ENCODE measurements at regions not wholly inside any gene's neighbourhood (a gene's known extent, or its start where the extent isn't known, plus 50 kb on each side); places are given as distances from the start of the nearest gene placed in this dataset.

- Histone ChIP-seq H3K36me3 (ENCODE audit: low read depth) (no peaks in the 10 kb centered on the region), H3K4me2 (no peak overlapping the region), H3K9me3 (ENCODE audit: insufficient read depth, low read depth) (no peaks in the 10 kb centered on the region), H3K27ac (no peak overlapping the region), H3K4me1 (replicated peaks; ENCODE audit: insufficient read depth) (no peaks in the 10 kb centered on the region), H2AFZ (no peak overlapping the region), H3K9me2 (ENCODE audit: insufficient read depth) (no peaks in the 10 kb centered on the region), H4K20me1 (ENCODE audit: insufficient read depth) (no peaks in the 10 kb centered on the region), H3F3A (ENCODE audit: insufficient read depth, low read depth) (no peaks in the 10 kb centered on the region), H3K27me3 (ENCODE audit: insufficient read depth, low read depth) (no peaks in the 10 kb centered on the region), H3K79me2 (ENCODE audit: low read depth) (no peaks in the 10 kb centered on the region), H3K4me3 (no peak overlapping the region)
- ChIA-PET CTCF (no interaction called here), POLR2A (ENCODE audit: unreplicated experiment) (no interaction called here)
- intact Hi-C loops (cut with micrococcal nuclease; ENCODE audit: unreplicated experiment) = loop anchor here (1.0 kb wide), 1 partner anchor 20 kb away; no protein-coding TSS in a partner anchor
- DNase-seq = no peak
- TF ChIP-seq EZH2 (IDR thresholded peaks at IDR 0.05; ENCODE audit: low read depth) (no peak), CTCF (conservative IDR thresholded peaks at IDR 0.05) (no peak)
- BruUV-seq (replicated peaks) = no TSS peak
Observed at GRCh38 chr2:192412394-192412793, 217.7 kb upstream of the TMEFF2 start.

GRCh38 chr2:192411755-192412154 is 217.0 kb upstream of the TMEFF2 start:
- Histone ChIP-seq H3K79me2 (ENCODE audit: low read depth) (no peaks in the 10 kb centered on the region), H3K27ac (no peak overlapping the region), H4K20me1 (ENCODE audit: insufficient read depth) (no peaks in the 10 kb centered on the region), H3K9me3 (ENCODE audit: insufficient read depth, low read depth) (no peaks in the 10 kb centered on the region), H3K36me3 (ENCODE audit: low read depth) (no peaks in the 10 kb centered on the region), H3K27me3 (ENCODE audit: insufficient read depth, low read depth) (no peaks in the 10 kb centered on the region), H3K4me2 (no peak overlapping the region), H3K4me1 (replicated peaks; ENCODE audit: insufficient read depth) (no peaks in the 10 kb centered on the region), H2AFZ (no peak overlapping the region), H3K4me3 (no peak overlapping the region), H3K9me2 (ENCODE audit: insufficient read depth) (no peaks in the 10 kb centered on the region), H3F3A (ENCODE audit: insufficient read depth, low read depth) (no peaks in the 10 kb centered on the region)
- intact Hi-C loops (cut with micrococcal nuclease; ENCODE audit: unreplicated experiment) = loop anchor here (1.0 kb wide), 1 partner anchor 19 kb away; no protein-coding TSS in a partner anchor
- no peak for DNase-seq
- CTCF ChIA-PET = no interaction called here
- no TSS peak for BruUV-seq (replicated peaks)
- POLR2A ChIA-PET (ENCODE audit: unreplicated experiment) = no interaction called here
- TF ChIP-seq CTCF (conservative IDR thresholded peaks at IDR 0.05) = no peak
- no peak for TF ChIP-seq EZH2 (IDR thresholded peaks at IDR 0.05; ENCODE audit: low read depth)

GRCh38 chr2:192410319-192410718 is 215.6 kb upstream of the TMEFF2 start:
- ChIA-PET CTCF (no interaction called here), POLR2A (ENCODE audit: unreplicated experiment) (no interaction called here)
- H3K9me2 ChIP-seq (ENCODE audit: insufficient read depth) = no peaks in the 10 kb centered on the region
- intact Hi-C loops (cut with micrococcal nuclease; ENCODE audit: unreplicated experiment) = no loop called here
- H2AFZ ChIP-seq = no peak overlapping the region
- no peaks in the 10 kb centered on the region for H3K9me3 ChIP-seq (ENCODE audit: insufficient read depth, low read depth)
- TF ChIP-seq EZH2 (IDR thresholded peaks at IDR 0.05; ENCODE audit: low read depth) (no peak), CTCF (conservative IDR thresholded peaks at IDR 0.05) (no peak)
- no peaks in the 10 kb centered on the region for H3K79me2 ChIP-seq (ENCODE audit: low read depth)
- H3K27ac ChIP-seq = no peak overlapping the region
- no TSS peak for BruUV-seq (replicated peaks)
- H3F3A ChIP-seq (ENCODE audit: insufficient read depth, low read depth) = no peaks in the 10 kb centered on the region
- H3K36me3 ChIP-seq (ENCODE audit: low read depth) = no peaks in the 10 kb centered on the region
- no peak overlapping the region for H3K4me2 ChIP-seq
- no peaks in the 10 kb centered on the region for H4K20me1 ChIP-seq (ENCODE audit: insufficient read depth)
- no peaks in the 10 kb centered on the region for H3K27me3 ChIP-seq (ENCODE audit: insufficient read depth, low read depth)
- H3K4me3 ChIP-seq = no peak overlapping the region
- DNase-seq = no peak
- no peaks in the 10 kb centered on the region for H3K4me1 ChIP-seq (replicated peaks; ENCODE audit: insufficient read depth)

Data from PC-9 (cell line).